GM18505 (cell line): ENCODE measurements at regions not wholly inside any gene's neighbourhood (a gene's known extent, or its start where the extent isn't known, plus 50 kb on each side); places are given as distances from the start of the nearest gene placed in this dataset.

Source experiments
- ATAC-seq: cut with Tn5 transposase; IDR thresholded peaks from one replicate; pipeline ENCODE4 v1.9.1; 2021; ENCODE audit not compliant: unreplicated experiment
- POLR2A ChIP-seq: IDR thresholded peaks from 4 replicates; pipeline ENCODE4 v1.6.1; 2011; ENCODE audit warnings: borderline replicate concordance; ENCODE audit not compliant: insufficient read depth, insufficient read length; ENCODE audit errors: extremely low read depth

DNA sequence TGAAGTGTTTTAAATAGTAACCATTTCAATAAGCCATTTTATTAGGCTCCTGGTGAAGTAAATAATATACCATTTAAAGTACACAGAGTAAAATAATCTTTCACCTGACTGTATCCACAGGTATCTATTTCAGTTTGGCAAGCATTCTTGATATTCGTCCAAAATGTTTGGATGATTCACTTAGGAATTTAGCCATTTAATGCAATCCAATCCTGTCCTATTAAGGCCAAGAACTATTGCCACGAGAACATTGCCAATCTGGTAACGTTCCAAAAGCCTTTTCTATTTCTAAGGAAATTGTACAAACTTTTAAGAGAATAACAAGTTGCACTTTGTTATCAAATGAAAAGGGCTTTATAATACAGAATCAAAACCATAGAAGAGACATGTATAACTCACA is 209.8 kb upstream of the THRB start:
- TF ChIP-seq POLR2A = no peak

DNA sequence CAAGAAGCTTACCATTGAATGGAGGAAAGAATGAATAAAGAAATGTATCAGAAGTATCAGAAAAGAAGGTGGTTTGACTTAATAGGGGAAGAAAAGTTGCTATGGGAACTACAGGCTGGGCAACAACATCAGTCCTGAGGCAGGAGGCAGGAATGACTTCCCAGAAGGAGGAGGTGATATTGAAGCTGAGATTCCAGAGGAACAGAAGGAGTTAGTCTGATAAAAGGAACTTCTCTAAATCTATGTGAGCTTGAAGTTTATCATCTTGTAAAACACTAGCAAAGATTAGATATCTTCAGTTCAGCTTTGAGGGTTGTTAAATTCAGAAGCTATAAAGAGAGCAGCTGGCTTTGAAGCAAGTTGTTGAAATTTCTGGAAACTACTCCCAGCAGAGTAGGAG is 213.3 kb upstream of the THRB start:
- no peak for ATAC-seq
- TF ChIP-seq POLR2A = no peak

More for the DNA sequence above, 209.8 kb upstream of the THRB start:
- no peak for ATAC-seq

DNA sequence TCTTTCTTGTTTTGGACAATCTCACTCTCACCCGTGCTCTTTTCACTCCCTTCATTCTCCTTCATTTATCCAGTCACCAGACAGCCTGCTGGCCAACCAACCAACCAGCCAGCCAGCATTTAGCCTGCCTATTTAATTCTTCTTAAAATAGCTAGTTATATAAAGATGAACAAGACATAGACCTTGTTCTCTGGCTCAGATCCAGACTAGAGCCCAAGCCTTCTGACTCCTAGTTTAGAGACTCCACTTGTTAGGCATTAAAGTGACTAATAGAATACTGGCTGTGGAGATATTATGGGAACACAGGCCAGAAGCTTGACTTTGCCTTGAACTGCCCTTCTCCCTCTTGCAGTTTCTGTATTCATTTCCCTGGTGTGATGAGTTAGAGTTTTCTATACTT is 215.3 kb upstream of the THRB start:
- no peak for TF ChIP-seq POLR2A
- no peak for ATAC-seq

DNA sequence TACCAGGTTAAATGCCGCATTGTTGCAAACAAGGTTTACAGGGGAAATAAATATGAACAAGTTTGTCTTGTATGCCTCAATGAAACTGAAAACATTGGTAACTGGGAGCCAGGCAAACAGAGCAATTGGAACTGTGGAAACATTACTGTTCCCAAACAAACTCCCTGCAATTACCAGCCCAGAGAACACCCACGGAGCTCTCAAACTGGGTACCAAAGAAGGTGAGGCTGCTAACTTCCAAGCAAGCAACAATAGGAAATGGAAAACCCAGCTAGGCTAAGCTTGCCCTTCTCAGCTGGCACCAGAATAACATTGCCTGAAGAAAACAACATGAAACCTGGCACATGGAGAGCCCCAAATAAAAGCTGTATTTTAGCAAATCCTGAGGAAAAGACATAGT is 218.9 kb upstream of the THRB start:
- no peak for ATAC-seq
- no peak for TF ChIP-seq POLR2A

DNA sequence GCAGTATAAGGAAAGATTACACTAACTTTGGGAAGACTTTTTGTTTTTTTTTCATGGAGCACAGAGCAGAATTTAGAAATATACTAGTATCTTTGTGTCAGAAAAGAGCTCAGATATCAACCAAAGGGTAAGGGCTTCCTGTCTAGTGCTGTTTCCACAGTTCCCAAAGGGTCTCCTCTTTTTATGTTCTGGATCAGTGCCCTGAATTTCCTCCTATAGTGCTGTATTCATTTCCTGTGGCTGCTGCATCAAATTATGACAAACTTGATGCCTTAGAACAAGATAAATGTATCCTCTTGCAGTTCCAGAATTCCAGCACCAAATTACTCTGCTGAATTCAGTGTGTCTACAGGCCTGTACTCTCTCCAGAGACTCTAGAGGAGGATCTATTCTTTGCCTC is 219.8 kb upstream of the THRB start:
- ATAC-seq = no peak
- no peak for TF ChIP-seq POLR2A

DNA sequence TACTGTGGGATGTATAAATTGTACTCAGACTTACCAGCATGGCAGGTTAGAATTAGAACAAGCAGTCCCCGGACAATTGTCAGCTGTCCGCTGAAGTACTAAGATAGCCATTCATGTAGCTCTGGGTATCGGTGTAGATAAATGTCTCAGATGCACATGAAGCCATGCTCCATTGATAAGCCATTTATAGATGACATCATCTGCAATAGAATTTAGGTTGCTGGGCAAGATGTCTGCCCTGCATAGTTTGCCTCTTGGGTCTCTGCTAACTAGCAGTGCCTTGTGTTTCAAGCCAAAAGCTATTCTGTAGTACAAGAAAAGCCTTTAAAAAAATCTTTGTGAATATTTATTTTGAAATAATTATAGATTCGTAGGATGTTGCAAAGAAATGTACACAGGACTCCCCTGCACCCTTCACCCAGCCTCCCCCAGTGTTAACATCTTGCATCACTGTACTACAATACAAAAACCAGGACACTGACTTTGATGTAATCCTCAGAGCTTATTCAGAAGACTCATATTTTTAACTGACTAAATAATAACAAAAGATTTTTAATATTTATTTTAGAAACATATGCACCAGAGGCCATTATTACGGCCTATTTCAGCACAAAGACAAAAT is 220.6 kb upstream of the THRB start:
- no peak for TF ChIP-seq POLR2A
- ATAC-seq = no peak

DNA sequence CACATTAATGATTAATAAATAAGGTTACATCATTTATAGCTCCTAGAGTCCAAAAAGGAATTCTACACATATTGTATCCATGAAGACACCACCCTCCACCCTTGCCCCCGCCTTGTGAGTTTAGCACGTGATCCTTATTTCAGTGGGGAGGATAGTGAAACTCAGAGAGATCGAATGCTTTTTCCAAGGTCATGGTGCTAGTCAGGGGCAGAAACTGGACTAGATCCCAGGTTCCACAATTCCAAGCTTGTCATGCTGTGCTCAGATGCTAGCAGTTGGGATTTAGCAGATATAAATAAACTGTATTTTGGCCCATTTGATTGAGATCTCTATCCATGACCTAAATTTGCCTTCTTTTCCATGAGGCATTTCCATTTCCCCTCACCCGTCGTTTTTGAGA is 227.4 kb upstream of the THRB start:
- no peak for ATAC-seq
- no peak for TF ChIP-seq POLR2A

DNA sequence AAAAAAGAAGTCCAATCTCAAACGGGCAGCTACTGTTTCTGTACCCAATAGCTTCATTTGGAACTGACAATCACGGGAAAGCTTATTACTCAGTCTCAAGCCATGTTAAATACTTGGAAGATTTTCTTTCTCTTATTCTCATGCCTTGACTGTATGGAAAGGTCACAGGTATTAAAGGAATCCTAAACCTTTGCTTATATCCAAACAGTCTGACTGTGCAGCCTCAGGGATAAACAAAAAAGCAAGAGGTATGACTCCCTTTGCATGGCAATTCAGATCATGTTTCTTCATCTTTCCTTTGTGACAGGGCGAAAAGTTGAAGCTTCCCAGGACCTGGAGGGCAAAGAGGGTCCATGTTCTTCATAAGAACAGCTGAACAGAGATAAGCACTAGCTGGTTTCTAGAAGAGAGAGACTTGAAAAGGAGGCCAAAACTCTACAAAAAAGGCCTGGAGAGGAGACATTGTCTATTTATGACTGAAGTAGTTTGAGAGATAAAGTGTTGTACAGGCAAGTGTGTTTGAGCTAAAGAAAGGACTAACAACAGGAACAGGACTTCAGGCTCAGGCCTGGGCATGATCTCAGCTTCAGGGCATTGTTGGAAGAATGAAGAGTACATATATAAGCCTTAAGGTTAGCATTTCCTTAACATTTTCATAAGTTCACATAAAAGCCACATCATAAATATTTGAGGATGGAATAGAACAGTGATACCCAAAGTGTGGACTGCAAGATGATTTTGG is 231.0 kb upstream of the THRB start:
- ATAC-seq = no peak

DNA sequence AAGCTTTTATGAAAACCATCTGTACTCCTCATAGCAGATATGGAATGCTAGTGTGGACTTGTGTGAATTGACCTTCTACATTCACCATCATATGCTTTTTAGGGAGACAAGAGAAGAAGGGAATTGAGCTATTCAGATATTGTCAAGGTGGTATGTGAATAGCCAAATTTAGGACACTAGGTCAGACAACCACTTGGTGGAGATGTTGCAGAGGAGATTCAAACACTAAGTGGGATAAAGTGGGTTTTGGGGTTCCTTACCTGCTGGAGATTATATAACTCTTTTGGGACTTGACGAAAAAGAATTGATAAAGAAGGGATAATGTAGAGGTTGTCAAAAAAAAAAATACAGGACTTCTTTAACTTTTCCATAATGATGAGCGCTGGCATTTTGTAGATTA is 231.8 kb upstream of the THRB start:
- no peak for TF ChIP-seq POLR2A
- ATAC-seq = no peak

More for the DNA sequence above, 231.0 kb upstream of the THRB start:
- TF ChIP-seq POLR2A = no peak

DNA sequence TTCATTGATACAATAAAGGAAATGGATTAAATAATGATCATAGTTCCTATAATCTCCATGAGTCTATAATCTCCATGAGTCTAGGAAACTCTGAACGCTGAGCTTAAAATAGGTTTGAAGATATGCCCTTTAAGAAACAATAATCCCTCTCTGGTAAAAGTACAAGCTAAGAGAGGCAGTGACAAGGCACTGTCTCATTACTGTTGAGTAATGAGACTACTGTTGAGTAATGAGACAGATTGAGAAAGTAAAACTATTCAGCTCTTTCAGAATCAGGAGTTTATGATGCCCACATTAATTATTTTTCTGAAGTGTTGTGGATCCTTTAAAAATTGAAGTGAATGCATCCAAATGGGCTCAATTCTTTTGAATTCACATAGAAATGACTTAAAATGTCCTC is 235.5 kb upstream of the THRB start:
- no peak for ATAC-seq
- TF ChIP-seq POLR2A = no peak

DNA sequence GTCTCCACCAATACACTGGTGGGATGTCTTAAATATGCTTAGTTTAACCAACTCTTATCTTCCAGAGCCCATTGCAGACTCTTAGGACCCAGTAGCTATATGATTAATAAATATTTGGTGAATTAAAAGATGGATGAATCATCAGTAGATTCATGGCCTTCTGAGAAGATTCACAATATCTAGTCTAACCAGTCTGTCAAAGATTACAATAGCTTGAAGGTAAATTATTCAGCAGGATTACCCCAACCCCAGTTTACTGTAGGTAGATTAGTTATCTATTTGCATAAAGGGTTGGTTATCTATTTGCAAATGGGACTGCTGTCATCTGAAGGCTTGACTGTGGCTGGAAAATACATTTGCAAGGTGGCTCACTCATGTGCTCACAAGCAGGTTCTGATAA is 239.4 kb upstream of the THRB start:
- TF ChIP-seq POLR2A = no peak
- no peak for ATAC-seq

DNA sequence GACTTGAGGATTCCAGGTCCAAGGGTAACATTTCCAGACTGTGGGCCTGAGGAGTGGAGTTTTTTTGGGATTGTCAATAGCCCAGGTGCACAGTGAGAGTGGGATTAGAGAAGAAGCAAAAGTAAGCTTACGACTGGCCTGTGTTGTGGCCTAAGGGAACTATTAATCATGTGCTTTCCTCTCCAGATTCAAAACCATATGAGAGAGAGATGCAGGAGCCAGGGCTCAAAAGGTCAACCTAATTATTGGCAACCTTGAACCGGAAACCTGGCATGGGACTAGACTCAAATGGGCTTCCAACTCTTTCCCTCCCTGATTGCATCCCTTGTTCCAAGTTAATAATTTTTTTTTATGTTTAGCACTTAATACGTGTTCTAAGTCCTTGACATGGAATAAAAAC is 242.1 kb upstream of the THRB start:
- ATAC-seq = no peak
- TF ChIP-seq POLR2A = no peak

DNA sequence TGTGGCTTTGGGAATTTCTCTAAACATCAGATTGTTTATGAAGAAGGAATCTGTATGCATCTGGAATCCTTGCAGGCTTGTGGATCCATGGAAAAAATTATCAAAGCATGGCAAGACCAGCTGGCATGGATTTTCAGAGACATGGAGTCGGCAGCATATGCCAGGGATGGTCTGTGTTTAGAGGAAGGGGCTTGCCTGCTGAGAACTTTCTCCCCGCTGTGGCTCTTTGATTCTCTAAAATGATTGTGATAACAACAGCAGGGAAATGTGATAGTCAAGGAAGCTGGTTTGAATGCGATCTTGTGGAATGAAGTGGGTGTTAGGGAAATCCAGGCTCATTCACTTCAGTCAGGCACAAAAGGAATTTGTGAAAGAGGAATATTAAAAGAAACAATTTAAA is 245.7 kb upstream of the THRB start:
- no peak for ATAC-seq
- TF ChIP-seq POLR2A = no peak

DNA sequence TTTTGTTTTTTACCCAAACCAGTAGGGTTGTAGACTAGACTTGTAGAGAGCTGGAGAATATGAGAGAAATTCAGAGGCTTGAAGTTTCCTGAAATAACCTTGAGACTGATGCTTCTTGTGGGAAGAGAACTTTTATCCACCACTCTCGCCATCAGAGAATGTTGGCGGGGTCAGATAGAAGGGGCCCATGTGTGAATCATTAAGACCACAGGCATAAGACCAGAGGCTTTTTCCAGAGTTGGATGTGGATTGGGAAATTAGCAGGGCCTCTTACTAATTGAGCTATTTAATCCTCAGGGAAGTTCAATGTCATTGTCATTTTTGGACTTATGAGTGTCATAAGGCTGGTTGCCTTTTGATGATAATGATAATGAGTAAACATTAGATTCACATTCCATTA is 246.9 kb upstream of the THRB start:
- no peak for ATAC-seq
- TF ChIP-seq POLR2A = no peak
